ENCODE measurements at regions not wholly inside any gene's neighbourhood (a gene's known extent, or its start where the extent isn't known, plus 50 kb on each side); places are given as distances from the start of the nearest gene placed in this dataset.
"Not testable (repeated sequence)": the region's sequence is repeated elsewhere in the genome, so short reads cannot be mapped to it uniquely, and the experiment has no call there.

GRCh38 chr2:192814376-192814775 lies 619.6 kb upstream of the TMEFF2 start:
- no peak for DNase-seq

GRCh38 chr2:192813341-192813740 lies 618.6 kb upstream of the TMEFF2 start:
- DNase-seq: no peak

- no peak for DNase-seq
Measured at GRCh38 chr2:192809173-192809572, 614.4 kb upstream of the TMEFF2 start.

GRCh38 chr2:192783643-192784042 lies 588.9 kb upstream of the TMEFF2 start:
- DNase-seq: no peak

GRCh38 chr2:192775459-192776262 lies 580.9 kb upstream of the TMEFF2 start:
- DNase-seq: no peak

GRCh38 chr2:192775011-192775410 lies 580.3 kb upstream of the TMEFF2 start:
- no peak for DNase-seq

GRCh38 chr2:192773044-192773443 lies 578.3 kb upstream of the TMEFF2 start:
- no peak for DNase-seq

- peak in 1 of 3 donors; percentile 2 for DNase-seq
Measured at GRCh38 chr2:192749611-192750200, 555.0 kb upstream of the TMEFF2 start.

GRCh38 chr2:192741889-192742288 lies 547.2 kb upstream of the TMEFF2 start:
- DNase-seq: no peak

- DNase-seq: no peak
Measured at GRCh38 chr2:192735447-192735846, 540.7 kb upstream of the TMEFF2 start.

GRCh38 chr2:192729369-192729768 lies 534.6 kb upstream of the TMEFF2 start:
- DNase-seq: no peak

GRCh38 chr2:192725991-192726390 lies 531.3 kb upstream of the TMEFF2 start:
- no peak for DNase-seq

- no peak for DNase-seq
Measured at GRCh38 chr2:192719629-192720028, 524.9 kb upstream of the TMEFF2 start.

GRCh38 chr2:192718340-192718739 lies 523.6 kb upstream of the TMEFF2 start:
- DNase-seq: no peak

GRCh38 chr2:192700934-192701333 lies 506.2 kb upstream of the TMEFF2 start:
- no peak for DNase-seq

GRCh38 chr2:192697880-192698279 lies 503.1 kb upstream of the TMEFF2 start:
- no peak for DNase-seq

- peak in 1 of 3 donors; percentile 21 for DNase-seq
Measured at GRCh38 chr2:192696857-192697256, 502.1 kb upstream of the TMEFF2 start.

GRCh38 chr2:192687015-192687414 lies 492.3 kb upstream of the TMEFF2 start:
- peak; percentile 18 to 64 (median 35) for DNase-seq

- not testable (repeated sequence) for DNase-seq
Measured at GRCh38 chr2:192682511-192682910, 487.8 kb upstream of the TMEFF2 start.

GRCh38 chr2:192675681-192676080 lies 480.9 kb upstream of the TMEFF2 start:
- DNase-seq: peak in 1 of 3 donors; percentile 9

GRCh38 chr2:192669505-192670091 lies 474.9 kb upstream of the TMEFF2 start:
- DNase-seq: no peak

- not testable (repeated sequence) for DNase-seq
Measured at GRCh38 chr2:192660555-192660954, 465.8 kb upstream of the TMEFF2 start.

- no peak for DNase-seq
Measured at GRCh38 chr2:192657362-192657761, 462.6 kb upstream of the TMEFF2 start.
